T-helper 1 cell treated with Interleukin-12 subunit alpha and Interleukin-12 subunit beta and Interleukin-4 antibody, amounts not matched to agents 30 ng/mL and 1 ng/mL, for 36 hours (primary cell): ENCODE measurements at regions not wholly inside any gene's neighbourhood (a gene's known extent, or its start where the extent isn't known, plus 50 kb on each side); places are given as distances from the start of the nearest gene placed in this dataset.

ENCODE experiments used
- intact Hi-C: fragments of 100-400 bp; cut with micrococcal nuclease; formaldehyde crosslinking; loops from one replicate; pipeline ENCODE4 v1.15.1; 2024

GRCh38 chr11:98964146-98964545 is 56.6 kb upstream of the CNTN5 start:
- intact Hi-C loops: no loop called here

DNA sequence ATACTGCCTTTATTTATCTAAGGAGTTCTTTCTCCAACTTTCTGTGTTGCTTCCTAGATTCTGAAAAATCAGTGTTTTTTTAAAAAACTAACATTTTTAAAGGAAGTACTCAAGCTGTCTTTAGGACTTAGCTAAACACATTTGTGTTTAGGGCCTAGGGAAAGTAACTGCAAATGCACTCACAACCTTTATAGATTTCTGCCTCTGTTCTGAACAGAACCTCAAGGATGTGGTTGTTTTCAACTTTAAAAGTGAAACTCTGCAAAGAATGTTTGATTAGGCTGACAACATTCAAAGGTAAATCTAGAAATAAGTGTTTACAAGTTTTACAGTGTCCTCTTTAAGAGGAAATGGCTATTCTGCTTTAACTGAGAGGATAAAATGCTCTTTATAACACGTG is 55.4 kb upstream of the CNTN5 start:
- intact Hi-C loops: no loop called here

GRCh38 chr11:98965775-98966174 is 55.0 kb upstream of the CNTN5 start:
- intact Hi-C loops: no loop called here

DNA sequence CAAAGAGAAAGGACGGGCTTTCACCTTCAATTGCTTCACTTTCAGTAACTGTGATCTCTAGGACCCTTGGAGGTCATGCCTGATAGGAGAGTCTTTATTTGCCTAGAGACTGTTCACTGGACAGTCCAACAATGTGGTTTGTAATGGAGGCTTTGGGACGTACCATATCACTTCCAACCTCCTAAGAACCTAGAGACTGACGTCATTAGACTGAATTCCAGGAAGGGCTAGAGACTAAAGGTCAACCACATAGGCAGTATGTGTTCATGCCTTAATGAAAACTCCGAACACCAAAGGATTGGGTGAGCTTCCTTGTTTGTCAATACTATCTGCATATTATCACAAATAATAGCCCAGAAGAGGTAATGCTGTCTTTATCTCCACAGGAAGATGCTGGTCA is 53.7 kb upstream of the CNTN5 start:
- intact Hi-C loops: no loop called here
